GM23248 (cell line): ENCODE measurements at regions not wholly inside any gene's neighbourhood (a gene's known extent, or its start where the extent isn't known, plus 50 kb on each side); places are given as distances from the start of the nearest gene placed in this dataset.

ENCODE experiments used
- DNase-seq: peaks from one replicate; pipeline ENCODE4 v3.0.0-alpha.2; 2015
- H2AFZ ChIP-seq: fragments of 200-600 bp; sonication (generic); 2 replicates; pipeline ENCODE4 v1.6.1; 2016; ENCODE audit warnings: antibody characterized with exemption
- H3F3A ChIP-seq: fragments of 200-600 bp; sonication (generic); 2 replicates; pipeline ENCODE4 v1.6.1; 2016; ENCODE audit warnings: mild to moderate bottlenecking, antibody characterized with exemption, mixed run types; ENCODE audit not compliant: insufficient read depth
- H3K27ac ChIP-seq: fragments of 200-600 bp; sonication (generic); 2 replicates; pipeline ENCODE4 v1.5.1; 2016; ENCODE audit warnings: mild to moderate bottlenecking
- H3K27me3 ChIP-seq: fragments of 200-600 bp; sonication (generic); replicated peaks from 2 replicates; pipeline ENCODE4 v1.6.1; 2016; ENCODE audit warnings: mild to moderate bottlenecking; ENCODE audit not compliant: insufficient read depth
- H3K36me3 ChIP-seq: fragments of 200-600 bp; sonication (generic); 2 replicates; pipeline ENCODE4 v1.6.1; 2016; ENCODE audit warnings: low read depth, mild to moderate bottlenecking
- H3K4me1 ChIP-seq: fragments of 200-600 bp; sonication (generic); 2 replicates; pipeline ENCODE4 v1.6.1; 2016; ENCODE audit warnings: mild to moderate bottlenecking; ENCODE audit not compliant: insufficient read depth
- H3K4me2 ChIP-seq: fragments of 200-600 bp; sonication (generic); one replicate; pipeline ENCODE4 v1.6.1; 2016; ENCODE audit warnings: mild to moderate bottlenecking; ENCODE audit not compliant: unreplicated experiment
- H3K4me3 ChIP-seq: fragments of 200-600 bp; sonication (generic); 2 replicates; pipeline ENCODE4 v1.5.1; 2016; ENCODE audit warnings: mild to moderate bottlenecking
- H3K79me2 ChIP-seq: fragments of 200-600 bp; sonication (generic); 2 replicates; pipeline ENCODE4 v1.6.1; 2016; ENCODE audit warnings: mild to moderate bottlenecking; ENCODE audit not compliant: insufficient read depth
- H3K9ac ChIP-seq: fragments of 200-600 bp; sonication (generic); 2 replicates; pipeline ENCODE4 v1.6.1; 2016; ENCODE audit warnings: mild to moderate bottlenecking
- H3K9me2 ChIP-seq: fragments of 200-600 bp; sonication (generic); 2 replicates; pipeline ENCODE4 v1.6.1; 2016; ENCODE audit warnings: mixed run types, mild to moderate bottlenecking, moderate library complexity; ENCODE audit not compliant: insufficient read depth
- H3K9me3 ChIP-seq: fragments of 200-600 bp; sonication (generic); one replicate; pipeline ENCODE4 v1.6.1; 2017; ENCODE audit warnings: low read depth
- H4K20me1 ChIP-seq: fragments of 200-600 bp; sonication (generic); 2 replicates; pipeline ENCODE4 v1.6.0; 2016; ENCODE audit not compliant: insufficient read depth
- EZH2 ChIP-seq: fragments of 200-600 bp; sonication (generic); IDR thresholded peaks from 2 replicates; pipeline ENCODE4 v1.6.1; 2018; ENCODE audit warnings: antibody characterized with exemption, mild to moderate bottlenecking; ENCODE audit not compliant: insufficient read depth, poor library complexity, severe bottlenecking
- EZH2phosphoT487 ChIP-seq: fragments of 200-600 bp; sonication (generic); IDR thresholded peaks from 2 replicates; pipeline ENCODE4 v1.6.1; 2018; ENCODE audit warnings: antibody characterized with exemption, moderate library complexity, mild to moderate bottlenecking, low read depth; ENCODE audit not compliant: insufficient read depth
- WGBS, 2 experiments: methylation state at CpG; one replicate each; pipeline ENCODE4 v1.1.6; 2015 to 2017; ENCODE audit warnings: low lambda C conversion rate in 2 of 2, low coverage in 1 of 2; ENCODE audit errors: missing lambda C conversion rate in 2 of 2; 5-methylcytosine and 5-hydroxymethylcytosine counted together
- in situ Hi-C: fragments of 300-500 bp; cut with MboI; formaldehyde crosslinking; loops from 2 replicates; pipeline ENCODE4 v1.15.0; 2020

DNA sequence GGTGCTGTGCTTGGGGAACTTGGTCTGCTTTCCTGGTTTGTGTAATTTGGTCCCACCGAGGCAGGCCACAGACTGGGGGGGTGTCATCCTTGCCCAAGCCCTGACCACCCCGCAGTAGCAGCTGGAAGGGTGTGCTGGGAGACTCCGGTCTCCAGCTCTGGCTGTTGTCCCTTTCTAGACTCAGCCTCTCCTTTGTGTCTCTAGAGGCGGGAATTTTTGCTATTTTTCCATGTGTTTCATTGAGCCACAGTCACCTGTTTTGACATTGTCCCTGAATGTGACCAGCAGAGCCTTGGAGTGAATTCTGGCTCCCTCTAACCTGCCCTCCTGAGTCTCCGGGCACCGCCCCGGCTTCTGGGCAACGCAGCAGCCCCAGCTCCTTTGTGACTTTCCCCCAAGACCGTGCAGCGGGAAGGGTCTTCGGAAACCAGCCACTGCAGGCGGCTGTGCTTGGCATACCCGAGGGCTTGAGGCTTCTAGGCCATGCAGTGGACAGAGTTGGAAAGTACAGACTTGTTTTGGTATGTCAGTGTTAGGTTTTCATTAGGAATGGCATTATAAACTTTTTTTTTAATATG, 98.6 kb downstream of the TNFAIP2 start:
- Histone ChIP-seq H4K20me1 (no peaks in the 10 kb centered on the region), H3K36me3 (no peaks in the 10 kb centered on the region), H3K9me3 (no peaks in the 10 kb centered on the region), H3K4me1 (no peaks in the 10 kb centered on the region), H3K4me3 (no peak overlapping the region), H3K9ac (no peak overlapping the region), H3K9me2 (no peaks in the 10 kb centered on the region), H3K27ac (no peak overlapping the region), H2AFZ (no peak overlapping the region), H3K27me3 (no peaks in the 10 kb centered on the region; the same call in 1 of the 2 replicates), H3F3A (0 out of 2 replicates have a peak, but pooled peaks cover 3% of the 10 kb centered on the region), H3K79me2 (no peaks in the 10 kb centered on the region), H3K4me2 (no peak overlapping the region)
- DNase-seq: no peak
- WGBS, 2 experiments: 85 to 89% methylated on average over 12 to 13 of the region's 13 CpGs
- in situ Hi-C loops: no loop called here
- TF ChIP-seq EZH2phosphoT487 (no peak), EZH2 (no peak)

DNA sequence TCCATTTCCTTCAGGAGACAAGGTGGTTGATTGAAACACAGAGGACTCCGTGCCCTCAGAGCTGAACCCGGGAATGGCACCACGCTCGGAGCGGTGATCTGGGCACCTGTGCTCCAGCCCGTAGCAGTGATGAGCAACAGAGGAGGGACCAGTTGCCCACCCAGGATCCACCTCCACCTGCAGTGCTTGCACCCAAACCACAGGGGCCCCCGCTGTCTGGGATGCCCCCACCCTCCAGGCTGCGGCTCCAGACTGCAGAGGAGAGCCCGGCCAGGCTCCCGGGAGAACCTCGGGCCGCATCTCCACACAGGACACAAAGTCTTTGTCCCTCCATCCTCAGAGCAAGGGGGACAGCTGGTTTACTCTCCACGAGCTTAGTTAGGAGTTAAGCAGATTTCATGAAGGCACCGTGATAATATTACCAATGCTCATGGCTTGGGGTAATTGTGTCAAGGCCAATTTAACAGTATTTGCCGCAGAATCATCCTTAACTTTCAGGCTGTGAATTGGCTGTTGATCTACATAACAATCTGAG, 100.6 kb downstream of the TNFAIP2 start:
- H3F3A ChIP-seq: no peaks in the 10 kb centered on the region
- H3K9me2 ChIP-seq: no peaks in the 10 kb centered on the region
- in situ Hi-C loops: no loop called here
- H2AFZ ChIP-seq: no peak overlapping the region
- no peak overlapping the region for H3K4me3 ChIP-seq
- no peaks in the 10 kb centered on the region for H3K9me3 ChIP-seq
- H3K27me3 ChIP-seq: no peaks in the 10 kb centered on the region; the same call in 1 of the 2 replicates
- H3K27ac ChIP-seq: no peak overlapping the region
- H3K4me1 ChIP-seq: no peaks in the 10 kb centered on the region
- WGBS, 2 experiments: 90 to 92% methylated on average over 13 to 15 of the region's 15 CpGs
- H3K79me2 ChIP-seq: no peaks in the 10 kb centered on the region
- DNase-seq: no peak
- no peak overlapping the region for H3K4me2 ChIP-seq
- H3K9ac ChIP-seq: no peak overlapping the region
- H3K36me3 ChIP-seq: no peaks in the 10 kb centered on the region
- H4K20me1 ChIP-seq: no peaks in the 10 kb centered on the region
- no peak for TF ChIP-seq EZH2
- no peak for TF ChIP-seq EZH2phosphoT487

DNA sequence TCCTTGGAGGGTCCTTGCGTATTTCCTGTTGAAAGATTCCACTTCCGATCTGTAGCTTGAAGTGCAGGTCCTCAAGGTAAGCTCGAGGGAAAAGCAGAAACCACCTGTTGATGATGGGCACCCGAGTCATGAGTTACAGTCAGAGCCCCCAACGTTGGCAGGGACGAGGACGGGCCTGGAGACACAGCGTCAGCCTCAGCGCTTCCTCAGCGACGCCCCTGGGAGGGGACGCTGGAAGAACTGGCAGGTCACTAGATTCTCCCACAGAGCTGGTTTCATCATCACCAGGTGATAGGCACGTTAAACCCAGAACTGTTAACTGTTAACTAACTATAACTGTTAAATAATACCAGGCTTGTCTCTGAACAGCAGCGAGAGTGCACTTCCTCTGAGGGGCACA, 101.8 kb downstream of the TNFAIP2 start:
- in situ Hi-C loops: no loop called here

DNA sequence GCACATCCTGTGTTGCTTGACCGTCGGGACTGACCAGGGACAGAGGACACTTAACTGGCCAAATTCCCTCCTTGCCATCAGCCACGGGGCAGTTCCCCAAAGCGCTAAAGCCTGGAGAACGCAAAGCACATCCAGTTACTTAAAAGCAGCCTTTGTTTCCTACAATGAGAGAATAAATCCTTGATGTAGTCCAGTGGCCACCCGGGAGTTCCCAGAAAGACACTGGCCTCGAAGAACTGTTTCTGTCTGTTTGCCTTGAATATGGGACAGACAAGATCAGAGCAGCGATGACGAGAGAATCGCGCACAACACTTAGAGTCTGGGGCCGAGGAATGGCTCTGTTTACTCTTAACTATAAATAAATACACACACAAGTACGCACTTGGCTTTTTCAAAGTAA, 102.2 kb downstream of the TNFAIP2 start:
- Histone ChIP-seq H3K4me3 (no peak overlapping the region), H4K20me1 (no peaks in the 10 kb centered on the region), H3K27me3 (no peaks in the 10 kb centered on the region; the same call in 1 of the 2 replicates), H3K9me2 (no peaks in the 10 kb centered on the region), H3K79me2 (no peaks in the 10 kb centered on the region), H3K27ac (no peak overlapping the region), H3K4me2 (no peak overlapping the region), H3K4me1 (no peaks in the 10 kb centered on the region), H3K9me3 (no peaks in the 10 kb centered on the region), H3K36me3 (no peaks in the 10 kb centered on the region), H3K9ac (no peak overlapping the region), H3F3A (no peaks in the 10 kb centered on the region), H2AFZ (no peak overlapping the region)
- TF ChIP-seq EZH2 (no peak), EZH2phosphoT487 (no peak)
- in situ Hi-C loops: no loop called here
- DNase-seq: no peak
- WGBS, 2 experiments: 83 to 85% methylated on average over 13 of the region's 13 CpGs

More for the DNA sequence above, 101.8 kb downstream of the TNFAIP2 start:
- no peaks in the 10 kb centered on the region; the same call in 1 of the 2 replicates for H3K27me3 ChIP-seq
- no peaks in the 10 kb centered on the region for H3K4me1 ChIP-seq
- no peak for DNase-seq
- no peak for TF ChIP-seq EZH2phosphoT487
- no peaks in the 10 kb centered on the region for H3K36me3 ChIP-seq
- H3K4me2 ChIP-seq: no peak overlapping the region
- H3K27ac ChIP-seq: no peak overlapping the region
- WGBS, 2 experiments: 67 to 69% methylated on average over 14 of the region's 14 CpGs
- H3K9me3 ChIP-seq: no peaks in the 10 kb centered on the region
- no peaks in the 10 kb centered on the region for H3K79me2 ChIP-seq
- H4K20me1 ChIP-seq: no peaks in the 10 kb centered on the region
- H3K9ac ChIP-seq: no peak overlapping the region
- H3K9me2 ChIP-seq: no peaks in the 10 kb centered on the region
- H2AFZ ChIP-seq: no peak overlapping the region
- H3K4me3 ChIP-seq: no peak overlapping the region
- H3F3A ChIP-seq: no peaks in the 10 kb centered on the region
